Hematopoietic multipotent progenitor cell treated with erythropoietin and hydrocortisone succinate and interleukin-3 and kit ligand, for 4 days (in vitro differentiated cells): ENCODE measurements at regions not wholly inside any gene's neighbourhood (a gene's known extent, or its start where the extent isn't known, plus 50 kb on each side); places are given as distances from the start of the nearest gene placed in this dataset.
"Not testable (repeated sequence)": the region's sequence is repeated elsewhere in the genome, so short reads cannot be mapped to it uniquely, and the experiment has no call there.

Source experiments
- DNase-seq: peaks from one replicate; pipeline ENCODE4 v3.0.0-alpha.2; 2015

- DNase-seq: no peak
Measured at GRCh38 chr7:53596230-53596629, 560.8 kb downstream of the POM121L12 start.

GRCh38 chr7:53600296-53600695, 564.9 kb downstream of the POM121L12 start:
- no peak for DNase-seq

GRCh38 chr7:53602817-53603418, 567.5 kb downstream of the POM121L12 start:
- no peak for DNase-seq

- no peak for DNase-seq
Measured at GRCh38 chr7:53603461-53603860, 568.0 kb downstream of the POM121L12 start.

- no peak for DNase-seq
Measured at GRCh38 chr7:53604201-53604600, 568.8 kb downstream of the POM121L12 start.

- DNase-seq: peak; percentile 4
Measured at GRCh38 chr7:53607961-53608360, 572.5 kb downstream of the POM121L12 start.

GRCh38 chr7:53609185-53609584, 573.8 kb downstream of the POM121L12 start:
- no peak for DNase-seq

GRCh38 chr7:53611043-53611442, 575.6 kb downstream of the POM121L12 start:
- DNase-seq: no peak

- DNase-seq: no peak
Measured at GRCh38 chr7:53624356-53624755, 588.9 kb downstream of the POM121L12 start.

GRCh38 chr7:53628775-53629174, 593.3 kb downstream of the POM121L12 start:
- no peak for DNase-seq

- DNase-seq: not testable (repeated sequence)
Measured at GRCh38 chr7:53635251-53635650, 599.8 kb downstream of the POM121L12 start.

- DNase-seq: no peak
Measured at GRCh38 chr7:53638517-53638916, 603.1 kb downstream of the POM121L12 start.

GRCh38 chr7:53641091-53641490, 605.7 kb downstream of the POM121L12 start:
- DNase-seq: no peak

GRCh38 chr7:53642361-53642760, 606.9 kb downstream of the POM121L12 start:
- DNase-seq: no peak

GRCh38 chr7:53642866-53643265, 607.4 kb downstream of the POM121L12 start:
- no peak for DNase-seq

GRCh38 chr7:53656881-53657280, 621.4 kb downstream of the POM121L12 start:
- DNase-seq: no peak

- no peak for DNase-seq
Measured at GRCh38 chr7:53657586-53657985, 622.2 kb downstream of the POM121L12 start.

GRCh38 chr7:53658951-53659350, 623.5 kb downstream of the POM121L12 start:
- no peak for DNase-seq

- no peak for DNase-seq
Measured at GRCh38 chr7:53661645-53662217, 626.3 kb downstream of the POM121L12 start.

- DNase-seq: no peak
Measured at GRCh38 chr7:53672681-53673080, 637.2 kb downstream of the POM121L12 start.

GRCh38 chr7:53675835-53676234, 640.4 kb downstream of the POM121L12 start:
- no peak for DNase-seq

GRCh38 chr7:53684693-53685092, 649.3 kb downstream of the POM121L12 start:
- DNase-seq: no peak

GRCh38 chr7:53690411-53690810, 655.0 kb downstream of the POM121L12 start:
- DNase-seq: no peak

- DNase-seq: no peak
Measured at GRCh38 chr7:53697913-53698312, 662.5 kb downstream of the POM121L12 start.

GRCh38 chr7:53699215-53699837, 663.9 kb downstream of the POM121L12 start:
- no peak for DNase-seq
